Endothelial cell of umbilical vein (primary cell): ENCODE measurements at regions not wholly inside any gene's neighbourhood (a gene's known extent, or its start where the extent isn't known, plus 50 kb on each side); places are given as distances from the start of the nearest gene placed in this dataset.

Experiments
- EZH2 ChIP-seq: IDR thresholded peaks from 2 replicates; pipeline ENCODE4 v1.6.1; 2012; ENCODE audit warnings: borderline replicate concordance, low read depth, mild to moderate bottlenecking, moderate library complexity, low read length, inconsistent platforms; ENCODE audit not compliant: severe bottlenecking
- FOS ChIP-seq: IDR thresholded peaks from 2 replicates; pipeline ENCODE4 v1.6.1; 2011; ENCODE audit warnings: mild to moderate bottlenecking, low read length, moderate library complexity, borderline replicate concordance; ENCODE audit not compliant: insufficient read depth
- MYC ChIP-seq: IDR thresholded peaks from one replicate; pipeline ENCODE4 v1.6.1; 2011; ENCODE audit warnings: mild to moderate bottlenecking, low read depth, low read length
- POLR2A ChIP-seq: IDR thresholded peaks from 2 replicates; pipeline ENCODE4 v1.6.1; 2012; ENCODE audit warnings: low read depth, mild to moderate bottlenecking, control low read depth, low read length
- POLR2AphosphoS5 ChIP-seq: IDR thresholded peaks from 2 replicates; pipeline ENCODE4 v1.6.1; 2012; ENCODE audit warnings: low read depth, mild to moderate bottlenecking, control low read depth, low read length, moderate library complexity; ENCODE audit not compliant: insufficient read depth
- TF ChIP-seq, protein P1 (sequence below), 2 donors: IDR thresholded peaks; 1 replicate in 1 of 2; 2 replicates in 1 of 2; pipeline ENCODE4 v1.5.1; 2011; ENCODE audit warnings: low read length in 2 of 2, mild to moderate bottlenecking in 2 of 2, moderate library complexity in 2 of 2, control low read depth in 1 of 2, inconsistent platforms in 1 of 2, low read depth in 1 of 2; ENCODE audit not compliant: insufficient read depth in 1 of 2; ENCODE audit errors: extremely low read depth in 1 of 2
- TF ChIP-seq, protein P2 (sequence below): IDR thresholded peaks from 2 replicates; pipeline ENCODE4 v1.6.1; 2011; ENCODE audit not compliant: insufficient read depth, insufficient read length

DNA sequence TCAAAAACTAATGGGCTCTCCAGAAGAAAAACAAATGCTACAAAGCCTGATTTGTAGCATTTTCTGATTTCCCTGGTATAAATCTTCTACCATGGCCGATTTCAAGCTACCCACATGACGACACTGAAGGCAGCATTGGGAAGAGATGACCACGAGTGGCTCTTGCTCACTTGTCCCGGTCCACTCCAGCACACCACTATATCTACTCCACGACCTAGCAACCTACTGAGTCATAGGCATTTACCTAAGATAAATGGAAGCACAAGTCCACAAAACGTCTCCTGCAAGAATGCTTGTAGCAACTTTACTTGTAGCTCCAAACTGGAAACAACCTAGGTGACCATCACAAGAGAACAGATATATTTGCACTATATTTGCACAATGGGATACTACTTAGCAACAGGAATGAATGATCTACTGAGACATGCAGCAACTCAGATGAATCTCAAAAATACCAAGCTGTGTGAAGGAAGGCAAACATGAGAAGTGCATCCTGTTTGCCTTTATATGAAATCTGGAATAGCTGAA lies 60.8 kb upstream of the HES1 start:
- TF ChIP-seq FOS, result no peak
- TF ChIP-seq EZH2, result no peak
- TF ChIP-seq, protein P1, sequence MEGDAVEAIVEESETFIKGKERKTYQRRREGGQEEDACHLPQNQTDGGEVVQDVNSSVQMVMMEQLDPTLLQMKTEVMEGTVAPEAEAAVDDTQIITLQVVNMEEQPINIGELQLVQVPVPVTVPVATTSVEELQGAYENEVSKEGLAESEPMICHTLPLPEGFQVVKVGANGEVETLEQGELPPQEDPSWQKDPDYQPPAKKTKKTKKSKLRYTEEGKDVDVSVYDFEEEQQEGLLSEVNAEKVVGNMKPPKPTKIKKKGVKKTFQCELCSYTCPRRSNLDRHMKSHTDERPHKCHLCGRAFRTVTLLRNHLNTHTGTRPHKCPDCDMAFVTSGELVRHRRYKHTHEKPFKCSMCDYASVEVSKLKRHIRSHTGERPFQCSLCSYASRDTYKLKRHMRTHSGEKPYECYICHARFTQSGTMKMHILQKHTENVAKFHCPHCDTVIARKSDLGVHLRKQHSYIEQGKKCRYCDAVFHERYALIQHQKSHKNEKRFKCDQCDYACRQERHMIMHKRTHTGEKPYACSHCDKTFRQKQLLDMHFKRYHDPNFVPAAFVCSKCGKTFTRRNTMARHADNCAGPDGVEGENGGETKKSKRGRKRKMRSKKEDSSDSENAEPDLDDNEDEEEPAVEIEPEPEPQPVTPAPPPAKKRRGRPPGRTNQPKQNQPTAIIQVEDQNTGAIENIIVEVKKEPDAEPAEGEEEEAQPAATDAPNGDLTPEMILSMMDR (IDR thresholded peaks at IDR 0.05; ENCODE audit: extremely low read depth in 1 of 2, insufficient read depth in 1 of 2, low read depth in 1 of 2, low read length in 2 of 2), result no peak
- no peak for TF ChIP-seq POLR2A
- TF ChIP-seq POLR2AphosphoS5, result no peak
- TF ChIP-seq, protein P2, sequence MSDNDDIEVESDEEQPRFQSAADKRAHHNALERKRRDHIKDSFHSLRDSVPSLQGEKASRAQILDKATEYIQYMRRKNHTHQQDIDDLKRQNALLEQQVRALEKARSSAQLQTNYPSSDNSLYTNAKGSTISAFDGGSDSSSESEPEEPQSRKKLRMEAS, result no peak
- TF ChIP-seq MYC, result no peak
